HFF-Myc (cell line): ENCODE measurements at regions not wholly inside any gene's neighbourhood (a gene's known extent, or its start where the extent isn't known, plus 50 kb on each side); places are given as distances from the start of the nearest gene placed in this dataset.

Experiments used
- DNase-seq: peaks from one replicate; pipeline ENCODE4 v3.0.0-alpha.2; 2011; ENCODE audit warnings: low read depth; ENCODE audit errors: extremely low read depth
- H3K4me3 ChIP-seq: replicated peaks from 2 replicates; pipeline ENCODE4 v1.5.1; 2011; ENCODE audit warnings: low read depth, mild to moderate bottlenecking, control low read depth, low read length
- TF ChIP-seq, protein P1 (sequence below): IDR thresholded peaks from 2 replicates; pipeline ENCODE4 v1.5.1; 2012; ENCODE audit warnings: mild to moderate bottlenecking, low read depth, low read length, control low read depth; ENCODE audit errors: missing control alignments

DNA sequence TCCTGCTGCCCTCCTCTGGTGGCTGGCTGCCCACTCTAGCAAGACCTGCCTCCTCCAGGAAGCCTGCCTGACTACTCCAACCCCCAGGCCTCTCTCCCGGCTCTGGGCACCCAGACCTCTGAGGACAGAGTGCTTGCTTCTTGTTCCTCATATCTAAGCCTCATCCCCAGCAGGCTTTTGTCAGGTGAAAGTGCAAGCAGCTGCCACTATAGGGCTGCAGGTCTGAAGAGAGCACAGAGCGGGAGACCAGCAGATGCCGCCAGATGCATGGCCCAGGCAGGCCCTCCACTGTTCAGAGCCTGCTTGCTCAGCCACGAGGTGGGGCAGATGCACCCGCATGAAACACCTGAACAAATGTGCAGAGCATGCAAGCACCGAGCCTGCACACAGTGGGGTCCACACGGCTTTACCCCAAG lies 73.0 kb downstream of the SERPINA3 start:
- no peak for DNase-seq
- no peak overlapping the region for H3K4me3 ChIP-seq
- TF ChIP-seq, protein P1, sequence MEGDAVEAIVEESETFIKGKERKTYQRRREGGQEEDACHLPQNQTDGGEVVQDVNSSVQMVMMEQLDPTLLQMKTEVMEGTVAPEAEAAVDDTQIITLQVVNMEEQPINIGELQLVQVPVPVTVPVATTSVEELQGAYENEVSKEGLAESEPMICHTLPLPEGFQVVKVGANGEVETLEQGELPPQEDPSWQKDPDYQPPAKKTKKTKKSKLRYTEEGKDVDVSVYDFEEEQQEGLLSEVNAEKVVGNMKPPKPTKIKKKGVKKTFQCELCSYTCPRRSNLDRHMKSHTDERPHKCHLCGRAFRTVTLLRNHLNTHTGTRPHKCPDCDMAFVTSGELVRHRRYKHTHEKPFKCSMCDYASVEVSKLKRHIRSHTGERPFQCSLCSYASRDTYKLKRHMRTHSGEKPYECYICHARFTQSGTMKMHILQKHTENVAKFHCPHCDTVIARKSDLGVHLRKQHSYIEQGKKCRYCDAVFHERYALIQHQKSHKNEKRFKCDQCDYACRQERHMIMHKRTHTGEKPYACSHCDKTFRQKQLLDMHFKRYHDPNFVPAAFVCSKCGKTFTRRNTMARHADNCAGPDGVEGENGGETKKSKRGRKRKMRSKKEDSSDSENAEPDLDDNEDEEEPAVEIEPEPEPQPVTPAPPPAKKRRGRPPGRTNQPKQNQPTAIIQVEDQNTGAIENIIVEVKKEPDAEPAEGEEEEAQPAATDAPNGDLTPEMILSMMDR, result no peak

DNA sequence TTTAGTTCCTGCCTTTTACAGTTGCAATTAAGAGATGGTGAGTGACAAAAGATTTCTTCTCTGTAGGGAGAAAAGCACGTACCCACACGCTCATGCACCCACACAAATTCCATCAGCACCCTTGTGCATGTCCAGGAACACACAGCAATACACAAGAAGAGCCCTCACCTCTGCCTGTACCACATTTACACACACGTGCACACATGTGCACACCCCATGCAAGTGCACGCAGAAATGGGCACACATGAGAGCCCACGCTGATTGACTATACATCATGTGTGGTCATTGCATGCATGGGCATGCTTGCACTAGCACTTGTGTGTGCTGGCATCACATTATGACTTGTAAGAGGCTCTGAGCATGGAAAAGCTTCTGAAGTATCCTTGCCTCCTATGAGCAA lies 70.5 kb downstream of the SERPINA3 start:
- DNase-seq, result no peak
- TF ChIP-seq, protein P1, result no peak
- H3K4me3 ChIP-seq, result no peak overlapping the region

DNA sequence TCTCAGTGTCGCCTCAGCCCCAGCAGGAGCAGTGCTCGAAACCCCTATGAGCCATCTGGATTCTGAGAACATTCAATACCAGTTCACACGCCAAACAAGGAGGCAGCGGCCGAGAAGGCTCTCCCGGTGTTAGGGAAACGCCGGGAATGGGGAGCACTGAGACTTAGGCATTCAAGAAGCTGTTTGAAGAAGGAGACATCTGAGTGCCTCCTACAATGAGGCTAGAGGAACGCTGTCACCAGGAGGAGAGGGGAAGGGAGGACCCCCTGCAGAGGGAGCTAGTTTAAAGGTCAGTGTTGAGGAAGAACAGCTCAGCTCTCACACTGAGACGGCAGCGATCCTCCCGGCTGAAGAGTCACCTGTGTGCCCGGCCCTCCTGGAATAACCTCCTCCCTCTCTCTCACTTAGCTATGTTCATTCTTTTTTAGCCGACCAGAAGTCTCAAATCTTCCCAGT lies 69.9 kb downstream of the SERPINA3 start:
- TF ChIP-seq, protein P1, result no peak
- H3K4me3 ChIP-seq, result no peak overlapping the region
- no peak for DNase-seq

DNA sequence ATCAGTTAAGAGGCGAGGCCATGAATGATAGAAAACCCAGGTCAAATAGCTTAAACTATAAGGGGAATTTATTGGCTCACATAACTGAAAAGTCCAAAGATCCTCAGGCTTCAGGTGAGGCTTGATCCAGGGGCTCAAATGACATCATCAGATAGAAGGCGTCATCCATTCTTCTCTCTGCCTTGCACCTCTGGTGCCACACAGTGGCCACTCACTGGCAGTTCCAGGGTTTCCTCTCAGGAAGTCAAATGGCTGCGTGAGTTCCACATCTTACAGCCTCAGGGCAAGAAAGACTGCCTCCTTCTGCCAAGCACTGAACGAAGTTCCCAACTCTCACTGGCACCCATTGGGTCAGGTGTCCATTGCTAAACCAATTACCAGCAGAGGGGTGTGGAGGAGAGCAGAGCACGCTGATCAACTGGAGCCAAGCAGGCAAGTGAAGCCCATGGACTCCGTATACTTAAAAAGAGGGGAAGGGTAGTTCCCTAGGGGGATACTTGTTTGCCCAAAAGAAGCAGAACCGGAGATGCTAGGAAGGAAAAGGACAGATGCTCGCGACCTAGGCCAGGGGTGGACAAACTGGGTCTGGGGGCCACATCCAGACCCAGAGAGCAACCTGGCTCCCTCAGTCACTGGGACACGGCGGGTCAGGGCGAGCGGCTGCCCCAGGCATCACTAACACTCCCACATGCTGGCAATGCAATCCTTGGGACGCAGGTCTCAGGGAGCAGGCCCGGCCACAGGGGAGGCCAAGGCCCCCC lies 69.3 kb downstream of the SERPINA3 start:
- DNase-seq, result no peak
- no peak overlapping the region for H3K4me3 ChIP-seq

DNA sequence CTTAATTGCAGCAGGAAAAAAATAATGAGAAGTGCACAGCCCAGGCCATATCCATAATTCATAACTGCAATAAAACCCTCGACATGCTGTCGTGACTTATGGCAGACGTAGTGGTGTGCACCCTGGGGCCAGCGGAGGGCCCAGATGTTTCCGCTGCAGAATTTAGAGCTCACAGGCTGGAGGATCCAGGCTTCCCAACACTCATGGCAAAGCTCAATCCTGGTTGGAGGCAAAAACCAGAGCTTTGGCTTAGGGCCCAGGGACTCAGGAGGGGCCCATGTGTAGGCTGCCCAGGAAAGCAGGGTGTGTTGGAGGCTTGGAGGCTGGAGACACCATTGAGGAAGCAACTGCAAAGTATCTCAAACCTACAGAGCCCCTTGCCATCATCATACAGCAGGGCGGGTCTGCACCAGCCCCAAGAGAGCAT lies 68.7 kb downstream of the SERPINA3 start:
- TF ChIP-seq, protein P1, result no peak
- no peak overlapping the region for H3K4me3 ChIP-seq

More for the DNA sequence above, 69.3 kb downstream of the SERPINA3 start:
- TF ChIP-seq, protein P1, result peak; percentile 19

DNA sequence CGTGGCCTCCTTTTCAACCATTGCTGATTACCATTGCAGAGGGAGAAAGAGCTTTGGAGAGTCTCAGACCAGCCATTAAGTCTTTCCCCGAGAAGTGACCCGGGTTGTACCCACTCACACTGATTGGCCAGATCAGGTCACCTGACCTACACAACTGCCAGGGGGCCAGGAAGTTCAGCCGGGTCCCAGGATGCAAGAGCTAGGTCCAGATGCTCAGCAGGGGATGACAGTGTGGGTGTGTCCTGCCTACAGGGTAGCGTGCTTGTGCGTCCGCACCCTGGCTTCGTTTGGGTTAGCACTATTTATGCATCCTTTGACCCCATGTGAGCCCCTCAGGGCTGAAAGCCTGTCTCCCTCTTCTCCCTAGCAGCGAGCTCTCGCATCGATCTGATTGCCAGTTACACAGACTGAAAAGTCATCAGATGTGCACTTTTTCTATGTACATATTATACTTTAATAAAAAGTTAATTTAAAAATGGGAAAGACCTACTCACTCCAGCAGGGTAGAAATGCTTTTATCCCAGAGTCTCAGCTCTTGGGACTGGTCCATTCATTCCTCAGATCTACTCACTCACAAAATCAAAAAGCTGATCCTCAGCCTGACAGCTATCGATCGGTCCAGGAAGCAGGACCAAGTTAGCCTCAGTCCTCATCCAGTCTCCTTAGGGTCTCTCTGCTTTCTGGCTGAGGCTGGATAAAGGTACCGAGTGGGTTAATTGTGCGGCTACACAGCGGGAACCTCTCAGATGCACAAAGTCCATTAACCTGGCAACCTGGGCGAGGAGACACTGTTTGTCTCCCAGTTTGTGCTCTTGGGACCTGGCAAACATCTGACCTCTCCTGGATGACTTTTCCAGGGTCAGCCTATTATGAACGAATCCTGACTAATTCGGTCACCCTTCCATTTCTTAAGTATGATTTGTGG lies 68.0 kb downstream of the SERPINA3 start:
- TF ChIP-seq, protein P1, result no peak

More for the DNA sequence above, 68.7 kb downstream of the SERPINA3 start:
- DNase-seq, result no peak

More for the DNA sequence above, 68.0 kb downstream of the SERPINA3 start:
- DNase-seq, result no peak
- H3K4me3 ChIP-seq, result no peak overlapping the region
